GM21576 (cell line): ENCODE measurements at regions not wholly inside any gene's neighbourhood (a gene's known extent, or its start where the extent isn't known, plus 50 kb on each side); places are given as distances from the start of the nearest gene placed in this dataset.
A peak's percentile ranks its signal among the peaks of the same experiment; 100 is the strongest.
"Not testable (repeated sequence)": the region's sequence is repeated elsewhere in the genome, so short reads cannot be mapped to it uniquely, and the experiment has no call there.

Experiments used
- ATAC-seq: cut with Tn5 transposase; IDR thresholded peaks from one replicate; pipeline ENCODE4 v1.9.1; 2021; ENCODE audit warnings: mild to moderate bottlenecking, moderate library complexity; ENCODE audit not compliant: unreplicated experiment

GRCh38 chr11:81990659-81991443 lies 742.8 kb downstream of the FAM181B start:
- ATAC-seq, result no peak

- no peak for ATAC-seq
Measured at GRCh38 chr11:81989093-81989492, 744.6 kb downstream of the FAM181B start.

- ATAC-seq, result peak; percentile 79
Measured at GRCh38 chr11:81987829-81988472, 745.7 kb downstream of the FAM181B start.

GRCh38 chr11:81986556-81987161 lies 747.0 kb downstream of the FAM181B start:
- ATAC-seq, result no peak

GRCh38 chr11:81979448-81979847 lies 754.2 kb downstream of the FAM181B start:
- no peak for ATAC-seq

- ATAC-seq, result no peak
Measured at GRCh38 chr11:81975261-81975900, 758.3 kb downstream of the FAM181B start.

- no peak for ATAC-seq
Measured at GRCh38 chr11:81970886-81971285, 762.8 kb downstream of the FAM181B start.

GRCh38 chr11:81967242-81967641 lies 766.4 kb downstream of the FAM181B start:
- no peak for ATAC-seq

- no peak for ATAC-seq
Measured at GRCh38 chr11:81966340-81966739, 767.3 kb downstream of the FAM181B start.

GRCh38 chr11:81963018-81963417 lies 770.6 kb downstream of the FAM181B start:
- no peak for ATAC-seq

GRCh38 chr11:81960443-81960842 lies 773.2 kb downstream of the FAM181B start:
- ATAC-seq, result no peak

GRCh38 chr11:81959341-81959740 lies 774.3 kb downstream of the FAM181B start:
- no peak for ATAC-seq

- ATAC-seq, result not testable (repeated sequence)
Measured at GRCh38 chr11:81954301-81954700, 779.4 kb downstream of the FAM181B start.

GRCh38 chr11:81946831-81947230 lies 786.8 kb downstream of the FAM181B start:
- no peak for ATAC-seq

- ATAC-seq, result no peak
Measured at GRCh38 chr11:81942646-81943045, 791.0 kb downstream of the FAM181B start.

GRCh38 chr11:81941998-81942397 lies 791.7 kb downstream of the FAM181B start:
- no peak for ATAC-seq

GRCh38 chr11:81932303-81932702 lies 801.4 kb downstream of the FAM181B start:
- ATAC-seq, result no peak

GRCh38 chr11:81920205-81920604 lies 813.5 kb downstream of the FAM181B start:
- no peak for ATAC-seq

GRCh38 chr11:81916451-81916850 lies 817.2 kb downstream of the FAM181B start:
- ATAC-seq, result no peak

GRCh38 chr11:81915045-81915444 lies 818.6 kb downstream of the FAM181B start:
- no peak for ATAC-seq

GRCh38 chr11:81913793-81914192 lies 819.9 kb downstream of the FAM181B start:
- ATAC-seq, result no peak

- no peak for ATAC-seq
Measured at GRCh38 chr11:81907996-81908395, 825.7 kb downstream of the FAM181B start.
